A673 (cell line): ENCODE measurements at regions not wholly inside any gene's neighbourhood (a gene's known extent, or its start where the extent isn't known, plus 50 kb on each side); places are given as distances from the start of the nearest gene placed in this dataset.

ENCODE experiments used
- BruUV-seq: library from RNA; stranded (reverse); fragments of 400-500 nt; replicated peaks from 2 replicates; lab custom pipeline; 2021; lab: Mats Ljungman, UMichigan
- CTCF ChIA-PET: fragments of 300-600 bp; sonication (Branson Sonifier 250); formaldehyde crosslinking; loops from one replicate; lab custom pipeline; 2022; ENCODE audit warnings: antibody characterized with exemption; lab: Charles Lee
- POLR2A ChIA-PET: fragments of 300-600 bp; sonication (Branson Sonifier 250); formaldehyde crosslinking; loops from one replicate; lab custom pipeline; 2022; ENCODE audit warnings: antibody characterized with exemption; ENCODE audit not compliant: low non-redundant PET; lab: Charles Lee
- DNase-seq: peaks from one replicate; pipeline ENCODE4 v3.0.0-alpha.2; 2015; ENCODE audit warnings: low spot score
- H3K27ac ChIP-seq: fragments of 200-600 bp; sonication (generic); 2 replicates; pipeline ENCODE4 v1.5.1; 2016; ENCODE audit warnings: mixed run types, low read depth, mild to moderate bottlenecking, mixed read lengths, antibody characterized with exemption, low read length; ENCODE audit not compliant: poor library complexity, severe bottlenecking
- H3K27me3 ChIP-seq: fragments of 200-600 bp; sonication (generic); replicated peaks from 2 replicates; pipeline ENCODE4 v1.6.1; 2017; ENCODE audit warnings: mixed run types, low read depth, mild to moderate bottlenecking, mixed read lengths, antibody characterized with exemption, low read length; ENCODE audit not compliant: insufficient read depth, poor library complexity
- H3K36me3 ChIP-seq: fragments of 200-600 bp; sonication (generic); 2 replicates; pipeline ENCODE4 v1.6.1; 2016; ENCODE audit warnings: mixed run types, mild to moderate bottlenecking, mixed read lengths, antibody characterized with exemption, low read length; ENCODE audit not compliant: insufficient read depth, poor library complexity, severe bottlenecking
- H3K4me1 ChIP-seq: fragments of 200-600 bp; sonication (generic); 2 replicates; pipeline ENCODE4 v1.6.1; 2017; ENCODE audit warnings: mixed run types, mild to moderate bottlenecking, mixed read lengths, antibody characterized with exemption, low read length; ENCODE audit not compliant: insufficient read depth, poor library complexity, severe bottlenecking
- H3K4me3 ChIP-seq: fragments of 200-600 bp; sonication (generic); 2 replicates; pipeline ENCODE4 v1.5.1; 2016; ENCODE audit warnings: low read depth, mixed run types, mild to moderate bottlenecking, mixed read lengths, low read length; ENCODE audit not compliant: poor library complexity, severe bottlenecking
- H3K9me3 ChIP-seq: fragments of 200-600 bp; sonication (generic); 2 replicates; pipeline ENCODE4 v1.6.1; 2016; ENCODE audit warnings: mixed run types, low read depth, mild to moderate bottlenecking, mixed read lengths, antibody characterized with exemption, low read length; ENCODE audit not compliant: poor library complexity, severe bottlenecking
- CTCF ChIP-seq: fragments of 300-800, 200-600 bp; sonication (generic); conservative IDR thresholded peaks from 2 replicates; pipeline ENCODE4 v1.5.1; 2017; ENCODE audit warnings: low read depth, mild to moderate bottlenecking, antibody characterized with exemption, low read length, moderate library complexity, mixed read lengths
- EZH2 ChIP-seq: fragments of 200-600 bp; sonication (generic); IDR thresholded peaks from 2 replicates; pipeline ENCODE4 v1.6.1; 2017; ENCODE audit warnings: borderline replicate concordance, low read depth, mild to moderate bottlenecking, mixed read lengths, antibody characterized with exemption, low read length; ENCODE audit not compliant: poor library complexity, severe bottlenecking
- intact Hi-C: fragments of 100-400 bp; cut with micrococcal nuclease; formaldehyde crosslinking; loops from one replicate; pipeline ENCODE4 v1.10.0; 2022; ENCODE audit not compliant: unreplicated experiment

- no peaks in the 10 kb centered on the region for H3K27me3 ChIP-seq
- no peaks in the 10 kb centered on the region for H3K36me3 ChIP-seq
- H3K27ac ChIP-seq, result no peak overlapping the region
- H3K4me1 ChIP-seq, result no peaks in the 10 kb centered on the region
- no peak for DNase-seq
- no peak for TF ChIP-seq CTCF
- no peak for TF ChIP-seq EZH2
- no TSS peak for BruUV-seq
- POLR2A ChIA-PET, result no interaction called here
- no peak overlapping the region for H3K4me3 ChIP-seq
- intact Hi-C loops, result no loop called here
- no peaks in the 10 kb centered on the region for H3K9me3 ChIP-seq
- CTCF ChIA-PET, result no interaction called here
Observed at GRCh38 chr20:46830886-46831632, 63.6 kb upstream of the EYA2 start.

GRCh38 chr20:46831633-46832011 is 63.0 kb upstream of the EYA2 start:
- ChIA-PET CTCF (no interaction called here), POLR2A (no interaction called here)
- no peak for DNase-seq
- Histone ChIP-seq H3K27ac (no peak overlapping the region), H3K27me3 (no peaks in the 10 kb centered on the region), H3K4me1 (no peaks in the 10 kb centered on the region), H3K36me3 (no peaks in the 10 kb centered on the region), H3K9me3 (no peaks in the 10 kb centered on the region), H3K4me3 (no peak overlapping the region)
- intact Hi-C loops, result no loop called here
- BruUV-seq, result no TSS peak
- no peak for TF ChIP-seq CTCF
- TF ChIP-seq EZH2, result no peak

GRCh38 chr20:46832555-46832954 is 62.1 kb upstream of the EYA2 start:
- Histone ChIP-seq H3K27ac (no peak overlapping the region), H3K4me1 (no peaks in the 10 kb centered on the region), H3K36me3 (no peaks in the 10 kb centered on the region), H3K27me3 (no peaks in the 10 kb centered on the region), H3K4me3 (no peak overlapping the region), H3K9me3 (no peaks in the 10 kb centered on the region)
- ChIA-PET CTCF (no interaction called here), POLR2A (no interaction called here)
- DNase-seq, result no peak
- intact Hi-C loops, result no loop called here
- BruUV-seq, result no TSS peak
- TF ChIP-seq EZH2 (no peak), CTCF (no peak)
